ENCODE measurements at regions not wholly inside any gene's neighbourhood (a gene's known extent, or its start where the extent isn't known, plus 50 kb on each side); places are given as distances from the start of the nearest gene placed in this dataset.

GRCh38 chr2:66843847-66844246 lies 408.9 kb downstream of the MEIS1 start:
- Mint-ChIP-seq H3K4me1 (no peaks in the 10 kb centered on the region), H3K27ac (no peak overlapping the region), H3K4me3 (no peak overlapping the region), H3K27me3 (no peaks in the 10 kb centered on the region), H3K36me3 (ENCODE audit: low read depth) (no peaks in the 10 kb centered on the region), H3K9me3 (ENCODE audit: low read depth) (no peaks in the 10 kb centered on the region)
- CTCF ChIA-PET = interaction anchor here (0.8 kb wide), 1 partner anchor 472 kb away, joined by 3 read pairs; no protein-coding TSS in a partner anchor
- POLR2A ChIA-PET = no interaction called here
- DNase-seq = no peak
- intact Hi-C loops (cut with DNase I, micrococcal nuclease) = no loop called here
- no peak for ATAC-seq

DNA sequence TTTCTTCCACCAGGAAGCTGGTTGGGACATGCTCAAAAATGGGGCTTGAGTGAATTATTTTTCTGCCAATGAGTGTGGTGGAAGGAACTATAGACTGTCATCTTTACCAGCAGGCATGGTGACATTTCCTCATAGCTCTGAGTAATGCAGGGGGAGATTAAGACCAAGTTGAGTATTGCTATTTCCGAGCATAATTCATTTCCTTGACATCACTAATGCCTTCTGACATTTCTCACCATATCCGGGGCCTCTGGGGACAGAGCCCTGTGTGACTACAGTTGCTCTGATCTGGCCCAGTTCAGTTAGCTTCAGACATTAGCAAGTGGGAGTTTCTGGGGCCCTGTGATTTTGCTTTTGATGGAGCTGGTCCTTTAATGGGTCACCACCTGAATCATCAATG lies 410.4 kb downstream of the MEIS1 start:
- H3K36me3 Mint-ChIP-seq (ENCODE audit: low read depth) = no peaks in the 10 kb centered on the region

DNA sequence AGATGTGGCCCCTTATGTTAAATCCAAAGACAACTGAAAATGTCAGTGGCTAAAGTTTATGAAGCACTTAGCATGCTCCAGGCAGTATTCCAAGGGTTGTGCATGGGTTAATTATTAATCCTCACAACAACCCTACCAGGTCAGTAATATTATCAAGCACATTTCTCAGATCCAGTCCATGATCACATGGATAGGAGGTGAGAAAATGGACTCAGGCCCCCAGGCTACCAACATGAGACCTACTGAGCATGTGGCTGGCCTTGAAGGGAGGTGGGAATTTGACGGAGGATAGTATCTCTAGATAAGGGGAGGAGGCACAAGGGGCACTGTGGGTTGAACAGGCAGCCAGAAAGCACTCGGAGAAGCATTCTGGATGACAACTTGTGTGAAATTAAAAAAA lies 412.0 kb downstream of the MEIS1 start:
- intact Hi-C loops (cut with DNase I, micrococcal nuclease) = no loop called here
- ChIA-PET CTCF (no interaction called here), POLR2A (no interaction called here)
- DNase-seq (no peak), ATAC-seq (no peak)
- no peaks in the 10 kb centered on the region for H3K4me1 Mint-ChIP-seq
- H3K4me3 Mint-ChIP-seq = no peak overlapping the region
- no peaks in the 10 kb centered on the region for H3K36me3 Mint-ChIP-seq (ENCODE audit: low read depth)
- no peaks in the 10 kb centered on the region for H3K27me3 Mint-ChIP-seq
- H3K9me3 Mint-ChIP-seq (ENCODE audit: low read depth) = no peaks in the 10 kb centered on the region
- H3K27ac Mint-ChIP-seq = no peak overlapping the region

More for the DNA sequence above, 410.4 kb downstream of the MEIS1 start:
- Mint-ChIP-seq H3K27me3 (no peaks in the 10 kb centered on the region), H3K9me3 (ENCODE audit: low read depth) (no peaks in the 10 kb centered on the region), H3K27ac (no peak overlapping the region), H3K4me1 (no peaks in the 10 kb centered on the region), H3K4me3 (no peak overlapping the region)
- ATAC-seq = no peak
- intact Hi-C loops (cut with DNase I, micrococcal nuclease) = no loop called here
- POLR2A ChIA-PET = no interaction called here
- no peak for DNase-seq
- CTCF ChIA-PET = no interaction called here

- no peak for DNase-seq
- no peak for ATAC-seq
- Mint-ChIP-seq H3K36me3 (ENCODE audit: low read depth) (no peaks in the 10 kb centered on the region), H3K4me1 (no peaks in the 10 kb centered on the region), H3K4me3 (no peak overlapping the region), H3K9me3 (ENCODE audit: low read depth) (no peaks in the 10 kb centered on the region), H3K27me3 (no peaks in the 10 kb centered on the region), H3K27ac (no peak overlapping the region)
- POLR2A ChIA-PET = no interaction called here
- intact Hi-C loops (cut with DNase I, micrococcal nuclease) = no loop called here
- CTCF ChIA-PET = no interaction called here
These were observed 414.3 kb downstream of the MEIS1 start for GRCh38 chr2:66849153-66849755.

- intact Hi-C loops (cut with DNase I, micrococcal nuclease) = no loop called here
- CTCF ChIA-PET = interaction anchor here (0.7 kb wide), 1 partner anchor 727 kb away, joined by 4 read pairs; no protein-coding TSS in a partner anchor
- Mint-ChIP-seq H3K9me3 (ENCODE audit: low read depth) (no peaks in the 10 kb centered on the region), H3K4me3 (no peak overlapping the region), H3K36me3 (ENCODE audit: low read depth) (no peaks in the 10 kb centered on the region), H3K27me3 (no peaks in the 10 kb centered on the region), H3K27ac (no peak overlapping the region), H3K4me1 (no peaks in the 10 kb centered on the region)
- no peak for ATAC-seq
- POLR2A ChIA-PET = no interaction called here
- DNase-seq = no peak
These were observed 415.5 kb downstream of the MEIS1 start for GRCh38 chr2:66850376-66850775.

GRCh38 chr2:66851449-66851872 lies 416.5 kb downstream of the MEIS1 start:
- intact Hi-C loops (cut with DNase I, micrococcal nuclease) = no loop called here
- no peak overlapping the region for H3K27ac Mint-ChIP-seq
- ChIA-PET CTCF (no interaction called here), POLR2A (no interaction called here)
- no peaks in the 10 kb centered on the region for H3K9me3 Mint-ChIP-seq (ENCODE audit: low read depth)
- no peak overlapping the region for H3K4me3 Mint-ChIP-seq
- no peaks in the 10 kb centered on the region for H3K36me3 Mint-ChIP-seq (ENCODE audit: low read depth)
- no peaks in the 10 kb centered on the region for H3K27me3 Mint-ChIP-seq
- DNase-seq = no peak
- H3K4me1 Mint-ChIP-seq = no peaks in the 10 kb centered on the region
- ATAC-seq = no peak

DNA sequence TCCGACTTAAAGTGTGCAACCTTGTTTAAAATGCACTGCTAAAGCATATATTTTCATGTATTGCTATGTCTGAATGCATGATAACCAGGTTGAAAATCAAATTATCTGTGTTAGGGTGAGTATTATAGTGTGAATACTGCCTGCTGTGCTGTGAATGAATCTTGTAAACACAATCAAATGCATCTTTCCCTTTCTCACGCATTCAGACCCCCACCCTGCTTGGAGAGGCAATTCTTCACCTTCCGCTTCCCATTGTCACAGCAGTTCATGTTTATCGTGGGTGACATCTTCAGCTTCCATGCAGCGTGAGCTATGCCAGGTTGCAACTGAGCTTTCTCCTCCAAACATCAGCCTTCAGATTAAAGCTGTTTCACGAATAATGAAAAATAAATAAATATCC lies 418.0 kb downstream of the MEIS1 start:
- no peaks in the 10 kb centered on the region for H3K36me3 Mint-ChIP-seq (ENCODE audit: low read depth)
- ChIA-PET CTCF (no interaction called here), POLR2A (no interaction called here)
- ATAC-seq = no peak
- H3K4me3 Mint-ChIP-seq = no peak overlapping the region
- DNase-seq = no peak
- no peaks in the 10 kb centered on the region for H3K27me3 Mint-ChIP-seq
- H3K4me1 Mint-ChIP-seq = no peaks in the 10 kb centered on the region
- intact Hi-C loops (cut with DNase I, micrococcal nuclease) = no loop called here
- no peaks in the 10 kb centered on the region for H3K9me3 Mint-ChIP-seq (ENCODE audit: low read depth)
- H3K27ac Mint-ChIP-seq = no peak overlapping the region

- DNase-seq = no peak
- Mint-ChIP-seq H3K27me3 (no peaks in the 10 kb centered on the region), H3K4me3 (no peak overlapping the region), H3K9me3 (ENCODE audit: low read depth) (no peaks in the 10 kb centered on the region), H3K4me1 (no peaks in the 10 kb centered on the region), H3K27ac (no peak overlapping the region), H3K36me3 (ENCODE audit: low read depth) (no peaks in the 10 kb centered on the region)
- no peak for ATAC-seq
- ChIA-PET CTCF (no interaction called here), POLR2A (no interaction called here)
- intact Hi-C loops (cut with DNase I, micrococcal nuclease) = no loop called here
These were observed 418.7 kb downstream of the MEIS1 start for GRCh38 chr2:66853585-66853984.

DNA sequence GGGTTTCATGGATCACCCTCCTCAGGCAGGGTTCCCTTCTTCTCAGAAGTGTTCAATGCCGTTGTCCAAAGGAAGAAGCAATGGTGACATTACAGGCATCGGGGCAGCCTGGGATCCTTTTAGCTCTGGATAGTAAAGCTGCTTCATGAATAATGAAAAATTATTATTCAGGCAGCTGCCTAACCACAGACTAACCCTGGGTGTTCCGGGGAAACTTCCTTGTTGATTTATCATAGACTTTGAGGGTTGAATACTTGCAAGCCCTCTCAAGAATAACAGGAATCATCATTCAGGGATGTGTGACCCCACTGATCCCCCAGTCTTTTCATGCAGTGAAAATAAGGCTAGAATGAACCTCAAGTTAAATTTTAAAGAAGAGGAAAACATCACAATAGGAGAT lies 419.4 kb downstream of the MEIS1 start:
- H3K27ac Mint-ChIP-seq = no peak overlapping the region
- no peak overlapping the region for H3K4me3 Mint-ChIP-seq
- H3K36me3 Mint-ChIP-seq (ENCODE audit: low read depth) = no peaks in the 10 kb centered on the region
- no peaks in the 10 kb centered on the region for H3K4me1 Mint-ChIP-seq
- DNase-seq (no peak), ATAC-seq (no peak)
- H3K27me3 Mint-ChIP-seq = no peaks in the 10 kb centered on the region
- POLR2A ChIA-PET = no interaction called here
- CTCF ChIA-PET = no interaction called here
- H3K9me3 Mint-ChIP-seq (ENCODE audit: low read depth) = no peaks in the 10 kb centered on the region
- intact Hi-C loops (cut with DNase I, micrococcal nuclease) = no loop called here

- no peaks in the 10 kb centered on the region for H3K4me1 Mint-ChIP-seq
- POLR2A ChIA-PET = no interaction called here
- ATAC-seq = no peak
- no peaks in the 10 kb centered on the region for H3K36me3 Mint-ChIP-seq (ENCODE audit: low read depth)
- no peaks in the 10 kb centered on the region for H3K27me3 Mint-ChIP-seq
- CTCF ChIA-PET = no interaction called here
- intact Hi-C loops (cut with DNase I, micrococcal nuclease) = no loop called here
- H3K4me3 Mint-ChIP-seq = no peak overlapping the region
- DNase-seq = no peak
- no peak overlapping the region for H3K27ac Mint-ChIP-seq
- H3K9me3 Mint-ChIP-seq (ENCODE audit: low read depth) = no peaks in the 10 kb centered on the region
These were observed 428.1 kb downstream of the MEIS1 start for GRCh38 chr2:66862885-66863650.

- H3K27me3 Mint-ChIP-seq = no peaks in the 10 kb centered on the region
- intact Hi-C loops (cut with DNase I, micrococcal nuclease) = no loop called here
- POLR2A ChIA-PET = no interaction called here
- CTCF ChIA-PET = no interaction called here
- H3K36me3 Mint-ChIP-seq (ENCODE audit: low read depth) = no peaks in the 10 kb centered on the region
- no peaks in the 10 kb centered on the region for H3K4me1 Mint-ChIP-seq
- no peak for DNase-seq
- no peaks in the 10 kb centered on the region for H3K9me3 Mint-ChIP-seq (ENCODE audit: low read depth)
- no peak overlapping the region for H3K27ac Mint-ChIP-seq
- H3K4me3 Mint-ChIP-seq = no peak overlapping the region
- no peak for ATAC-seq
These were observed 430.2 kb downstream of the MEIS1 start for GRCh38 chr2:66865161-66865560.

- Mint-ChIP-seq H3K27me3 (no peaks in the 10 kb centered on the region), H3K27ac (no peak overlapping the region), H3K4me3 (no peak overlapping the region), H3K9me3 (ENCODE audit: low read depth) (no peaks in the 10 kb centered on the region), H3K4me1 (no peaks in the 10 kb centered on the region), H3K36me3 (ENCODE audit: low read depth) (no peaks in the 10 kb centered on the region)
- CTCF ChIA-PET = no interaction called here
- POLR2A ChIA-PET = no interaction called here
- DNase-seq (no peak), ATAC-seq (no peak)
- intact Hi-C loops (cut with DNase I, micrococcal nuclease) = no loop called here
These were observed 431.6 kb downstream of the MEIS1 start for GRCh38 chr2:66866331-66867062.

Data from activated CD4-positive, alpha-beta T cell treated with anti-CD3 and anti-CD28 coated beads for 36 hours (primary cell).